Heart left ventricle (tissue), 13 donors: ENCODE measurements at regions not wholly inside any gene's neighbourhood (a gene's known extent, or its start where the extent isn't known, plus 50 kb on each side); places are given as distances from the start of the nearest gene placed in this dataset.

Source experiments
- CTCF ChIP-seq, 12 donors: fragments of 200-600 bp; sonication (generic) in 4 of 12; IDR thresholded peaks; one replicate each; pipeline versions ENCODE4 v1.5.0 to v1.8.0; 2018 to 2022; ENCODE audit warnings: antibody characterized with exemption in 12 of 12, mild to moderate bottlenecking in 5 of 12
- POLR2A ChIP-seq, 2 donors: fragments of 450-650 bp; IDR thresholded peaks; one replicate each; pipeline ENCODE4 v1.6.1; 2017; ENCODE audit warnings: antibody characterized with exemption in 2 of 2, mild to moderate bottlenecking in 2 of 2, moderate library complexity in 2 of 2
- donor health status: ischemic (EF 13 %, LVEDD 7.1; RV severe dilation, severe dysfunction).
- donor health status: DM: no; HTN: yes; CAD: no.
- donor health status: DM: no; HTN: no; CAD: no.
- donor health status: ischemic (EF 25% LVEDD 6.9; RV normal size, moderate dysfunction).
- donor health status: ischemic (EF 25% LVEDD 5.7; RV mildly dilated, moderate dysfunction).
- donor health status: ischemic (EF 35%, LVEDD 5.7; RV mildly dilated, moderate dysfunction).
- donor health status: nonischemic (EF 11% LVEDD 7.7; RV severe dilation, severe dysfunction).
- donor health status: DM: yes; HTN: yes; CAD: no.
- donor health status: PGD.
- donor health status: ischemic (EF 29% LVEDD 5.4; RV normal size, mild dysfunction).
- donor health status: nonischemic (EF 23%, LVEDD 6.1; RV moderate dilation, normal function).

GRCh38 chr1:157286646-157287420 is 148.6 kb upstream of the ETV3 start:
- TF ChIP-seq POLR2A (IDR thresholded peaks at IDR 0.05) (no peak), CTCF (IDR thresholded peaks at IDR 0.05) (no peak)
